HG02943 (cell line): ENCODE measurements at regions not wholly inside any gene's neighbourhood (a gene's known extent, or its start where the extent isn't known, plus 50 kb on each side); places are given as distances from the start of the nearest gene placed in this dataset.

Experiments
- ATAC-seq: cut with Tn5 transposase; IDR thresholded peaks from one replicate; pipeline ENCODE4 v1.9.1; 2021; ENCODE audit warnings: mild to moderate bottlenecking, low read depth, moderate library complexity; ENCODE audit not compliant: unreplicated experiment

- ATAC-seq = no peak
These were observed 913.6 kb downstream of the GALC start for GRCh38 chr14:87079416-87079815.

GRCh38 chr14:87076922-87077321, 916.1 kb downstream of the GALC start:
- no peak for ATAC-seq

- ATAC-seq = no peak
These were observed 916.8 kb downstream of the GALC start for GRCh38 chr14:87076146-87076545.

- no peak for ATAC-seq
These were observed 919.0 kb downstream of the GALC start for GRCh38 chr14:87073880-87074570.

- no peak for ATAC-seq
These were observed 925.4 kb downstream of the GALC start for GRCh38 chr14:87067591-87067990.

- ATAC-seq = no peak
These were observed 925.9 kb downstream of the GALC start for GRCh38 chr14:87067061-87067460.

- ATAC-seq = no peak
These were observed 926.7 kb downstream of the GALC start for GRCh38 chr14:87066221-87066817.

- no peak for ATAC-seq
These were observed 927.6 kb downstream of the GALC start for GRCh38 chr14:87065366-87065765.

GRCh38 chr14:87063181-87063580, 929.8 kb downstream of the GALC start:
- ATAC-seq = no peak

- ATAC-seq = no peak
These were observed 932.6 kb downstream of the GALC start for GRCh38 chr14:87060405-87060804.

GRCh38 chr14:87059060-87059839, 933.7 kb downstream of the GALC start:
- ATAC-seq = no peak

- no peak for ATAC-seq
These were observed 938.0 kb downstream of the GALC start for GRCh38 chr14:87055007-87055406.

GRCh38 chr14:87052646-87053225, 940.2 kb downstream of the GALC start:
- ATAC-seq = no peak

GRCh38 chr14:87050421-87050820, 942.6 kb downstream of the GALC start:
- ATAC-seq = no peak

- no peak for ATAC-seq
These were observed 943.0 kb downstream of the GALC start for GRCh38 chr14:87049950-87050349.

GRCh38 chr14:87046960-87047359, 946.0 kb downstream of the GALC start:
- ATAC-seq = no peak

- no peak for ATAC-seq
These were observed 947.0 kb downstream of the GALC start for GRCh38 chr14:87045956-87046355.

- ATAC-seq = no peak
These were observed 947.7 kb downstream of the GALC start for GRCh38 chr14:87045246-87045645.

GRCh38 chr14:87044807-87045206, 948.2 kb downstream of the GALC start:
- no peak for ATAC-seq

GRCh38 chr14:87043667-87044200, 949.2 kb downstream of the GALC start:
- ATAC-seq = no peak

- no peak for ATAC-seq
These were observed 950.6 kb downstream of the GALC start for GRCh38 chr14:87042354-87042753.
